Urothelium cell line (cell line): ENCODE measurements at regions not wholly inside any gene's neighbourhood (a gene's known extent, or its start where the extent isn't known, plus 50 kb on each side); places are given as distances from the start of the nearest gene placed in this dataset.
"Not testable (repeated sequence)": the region's sequence is repeated elsewhere in the genome, so short reads cannot be mapped to it uniquely, and the experiment has no call there.

Source experiments
- DNase-seq: peaks from one replicate; pipeline ENCODE4 v3.0.0; 2011; ENCODE audit warnings: low spot score, mixed read lengths
- FAIRE-seq: peaks from 2 replicates; lab custom pipeline; 2011; peaks lifted over from hg19 to GRCh38; lab: Jason Lieb, UNC

GRCh38 chr1:145553795-145554194 lies 54.0 kb upstream of the GPR89A start:
- FAIRE-seq, DNase-seq: not testable (repeated sequence)

GRCh38 chr1:145545055-145545454 lies 62.7 kb upstream of the GPR89A start:
- DNase-seq, result no peak
- no peak for FAIRE-seq

GRCh38 chr1:145541685-145542084 lies 66.1 kb upstream of the GPR89A start:
- DNase-seq, result peak; percentile 12
- FAIRE-seq, result not testable (repeated sequence)

GRCh38 chr1:145541246-145541645 lies 66.5 kb upstream of the GPR89A start:
- not testable (repeated sequence) for FAIRE-seq

GRCh38 chr1:145538118-145538882 lies 69.5 kb upstream of the GPR89A start:
- FAIRE-seq, result not testable (repeated sequence)

More at GRCh38 chr1:145541246-145541645, 66.5 kb upstream of the GPR89A start:
- peak; percentile 4 for DNase-seq

GRCh38 chr1:145537003-145537402 lies 70.8 kb upstream of the GPR89A start:
- FAIRE-seq, result not testable (repeated sequence)

More at GRCh38 chr1:145538118-145538882, 69.5 kb upstream of the GPR89A start:
- DNase-seq, result not testable (repeated sequence)

GRCh38 chr1:145535461-145535860 lies 72.3 kb upstream of the GPR89A start:
- DNase-seq, result peak; percentile 8

More at GRCh38 chr1:145537003-145537402, 70.8 kb upstream of the GPR89A start:
- DNase-seq, result not testable (repeated sequence)

GRCh38 chr1:145528068-145528564 lies 79.7 kb upstream of the GPR89A start:
- not testable (repeated sequence) for FAIRE-seq, DNase-seq

More at GRCh38 chr1:145535461-145535860, 72.3 kb upstream of the GPR89A start:
- FAIRE-seq, result not testable (repeated sequence)

GRCh38 chr1:145520159-145520558 lies 87.6 kb upstream of the GPR89A start:
- not testable (repeated sequence) for DNase-seq, FAIRE-seq

GRCh38 chr1:145519302-145519701 lies 88.5 kb upstream of the GPR89A start:
- DNase-seq, FAIRE-seq: not testable (repeated sequence)

GRCh38 chr1:145513017-145513416 lies 87.6 kb upstream of the NBPF20 start:
- FAIRE-seq, DNase-seq: not testable (repeated sequence)

GRCh38 chr1:145508053-145508452 lies 82.7 kb upstream of the NBPF20 start:
- not testable (repeated sequence) for DNase-seq, FAIRE-seq

- not testable (repeated sequence) for DNase-seq, FAIRE-seq
These were observed 80.6 kb upstream of the NBPF20 start for GRCh38 chr1:145505663-145506647.

GRCh38 chr1:145504834-145505413 lies 79.5 kb upstream of the NBPF20 start:
- DNase-seq, FAIRE-seq: not testable (repeated sequence)

GRCh38 chr1:145504310-145504709 lies 78.9 kb upstream of the NBPF20 start:
- not testable (repeated sequence) for FAIRE-seq, DNase-seq

- not testable (repeated sequence) for FAIRE-seq, DNase-seq
These were observed 74.8 kb upstream of the NBPF20 start for GRCh38 chr1:145500251-145500650.

GRCh38 chr1:145495077-145495871 lies 69.9 kb upstream of the NBPF20 start:
- FAIRE-seq, DNase-seq: not testable (repeated sequence)

GRCh38 chr1:145488193-145488933 lies 63.0 kb upstream of the NBPF20 start:
- DNase-seq, FAIRE-seq: not testable (repeated sequence)

GRCh38 chr1:145487156-145487555 lies 61.8 kb upstream of the NBPF20 start:
- FAIRE-seq, DNase-seq: not testable (repeated sequence)
